HL-60/S4 (cell line): ENCODE measurements at regions not wholly inside any gene's neighbourhood (a gene's known extent, or its start where the extent isn't known, plus 50 kb on each side); places are given as distances from the start of the nearest gene placed in this dataset.

ENCODE experiments used
- in situ Hi-C: fragments of 300-500 bp; cut with MboI; formaldehyde crosslinking; loops from 2 replicates; pipeline ENCODE4 v1.14.3; 2022; ENCODE audit warnings: low sequenced_read_pairs

GRCh38 chr4:74671080-74671698 is 123.1 kb downstream of the BTC start:
- in situ Hi-C loops, result no loop called here

GRCh38 chr4:74674750-74675149 is 119.6 kb downstream of the BTC start:
- in situ Hi-C loops, result no loop called here

DNA sequence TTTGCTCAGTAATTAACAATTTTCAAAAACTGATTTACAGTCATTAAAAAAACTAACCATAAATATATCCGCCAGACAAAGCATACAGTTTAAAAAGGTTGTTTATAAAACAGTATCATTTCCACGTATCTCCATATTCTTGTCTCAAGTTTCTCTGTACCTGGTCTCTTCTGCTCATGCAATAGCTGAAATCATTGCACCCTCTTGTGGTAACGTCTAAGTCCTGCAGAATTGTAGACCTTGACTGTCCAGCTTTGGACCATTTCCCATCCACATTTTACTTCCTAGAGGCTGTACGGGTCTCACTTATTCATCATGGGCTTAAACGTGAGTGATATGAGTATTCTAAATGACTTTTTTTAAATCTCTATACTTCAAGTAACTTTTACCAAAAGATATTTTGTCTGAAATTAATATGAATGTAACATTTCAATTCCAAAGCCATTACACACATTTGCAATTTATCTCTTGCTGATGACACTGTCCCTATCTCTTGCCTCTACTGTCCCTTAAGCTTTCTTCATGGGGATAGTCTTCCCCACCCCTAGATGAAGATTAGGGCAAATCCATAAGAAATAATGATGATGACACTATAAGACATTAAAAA is 118.5 kb downstream of the BTC start:
- in situ Hi-C loops, result no loop called here

GRCh38 chr4:74682567-74683359 is 111.6 kb downstream of the BTC start:
- in situ Hi-C loops, result no loop called here

- in situ Hi-C loops, result no loop called here
These were observed 101.4 kb downstream of the BTC start for GRCh38 chr4:74692972-74693371.
